GM19324 (cell line): ENCODE measurements at regions not wholly inside any gene's neighbourhood (a gene's known extent, or its start where the extent isn't known, plus 50 kb on each side); places are given as distances from the start of the nearest gene placed in this dataset.
"Not testable (repeated sequence)": the region's sequence is repeated elsewhere in the genome, so short reads cannot be mapped to it uniquely, and the experiment has no call there.

Source experiments
- ATAC-seq: cut with Tn5 transposase; IDR thresholded peaks from one replicate; pipeline ENCODE4 v1.9.1; 2021; ENCODE audit warnings: mild to moderate bottlenecking, moderate library complexity; ENCODE audit not compliant: unreplicated experiment, low FRiP score

GRCh38 chr12:69168828-69169227, 70.5 kb upstream of the CPSF6 start:
- ATAC-seq = no peak

DNA sequence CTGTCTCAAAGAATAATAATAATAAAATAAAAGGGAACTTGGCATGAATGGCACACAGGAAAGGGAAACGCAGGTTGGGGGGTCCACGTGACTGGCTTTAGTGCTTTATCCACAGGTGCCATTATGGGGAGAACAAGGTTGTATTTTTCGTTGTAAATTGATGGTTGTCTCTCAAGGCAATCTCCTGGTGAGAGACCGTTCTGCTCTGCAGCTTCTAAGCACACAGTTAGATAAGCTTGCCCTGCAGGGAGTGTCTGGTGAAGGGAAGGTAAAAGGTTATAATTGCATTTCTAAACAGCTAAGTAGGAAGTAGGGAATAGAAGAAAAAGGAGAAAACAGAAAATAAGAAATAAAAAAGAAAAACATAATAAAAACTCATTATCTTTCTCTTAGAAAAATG, 69.1 kb upstream of the CPSF6 start:
- ATAC-seq = no peak

DNA sequence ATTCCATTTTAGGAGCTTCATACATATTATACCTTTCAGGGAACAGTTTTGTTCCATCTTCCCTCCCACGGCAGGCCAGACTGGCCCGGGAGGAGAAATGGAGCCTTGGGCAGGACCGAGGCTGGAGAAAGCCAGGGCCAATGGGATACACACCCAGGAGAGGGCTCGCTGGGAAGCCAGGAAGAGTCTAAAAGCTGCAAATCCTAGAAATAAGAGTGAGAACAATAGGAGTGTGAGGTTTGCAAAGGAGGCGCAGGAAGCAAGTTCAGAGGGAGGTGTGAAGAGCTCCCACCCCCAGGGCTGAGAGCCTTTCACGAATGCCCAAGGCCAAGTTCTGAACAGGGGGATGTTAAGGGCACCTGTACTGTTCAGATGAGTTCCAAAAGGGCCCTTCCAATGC, 67.5 kb upstream of the CPSF6 start:
- ATAC-seq = no peak

DNA sequence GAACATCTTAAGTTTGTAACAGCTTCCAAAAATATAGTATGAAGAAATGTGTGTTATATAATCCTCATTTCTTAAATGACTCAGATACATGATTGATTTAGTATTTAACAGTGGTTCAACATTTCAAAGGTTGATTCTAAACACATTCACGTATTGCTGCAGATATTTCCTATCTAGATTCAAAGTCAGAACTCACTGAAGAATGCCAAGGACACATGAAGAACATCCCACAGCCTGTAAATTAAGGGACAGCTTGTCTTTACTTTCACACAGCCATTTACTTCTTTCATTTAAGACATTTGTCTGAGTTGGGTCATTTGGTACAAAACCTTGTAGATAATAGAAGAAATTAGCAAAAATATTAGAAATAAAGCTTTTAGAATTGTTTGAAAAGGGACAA, 66.9 kb upstream of the CPSF6 start:
- no peak for ATAC-seq

DNA sequence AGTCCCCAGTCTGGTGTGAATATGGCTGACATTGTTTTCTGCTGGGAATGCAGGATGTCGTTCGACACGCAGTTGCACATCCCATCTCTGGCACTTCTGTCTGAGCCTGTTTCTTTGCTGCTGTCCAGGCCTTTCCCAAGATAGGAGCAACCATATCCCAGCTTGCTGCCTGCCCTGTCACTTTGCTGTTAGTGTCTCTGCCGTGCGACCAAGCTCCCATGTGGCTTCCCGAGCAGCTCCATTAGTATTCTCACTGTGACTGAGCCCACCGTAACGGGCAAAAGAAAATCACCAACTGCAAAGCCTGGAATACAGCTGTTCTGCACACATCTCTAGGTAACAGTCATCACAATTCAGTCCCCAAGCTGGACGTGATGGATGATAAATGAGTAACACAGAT, 66.0 kb upstream of the CPSF6 start:
- ATAC-seq = no peak

DNA sequence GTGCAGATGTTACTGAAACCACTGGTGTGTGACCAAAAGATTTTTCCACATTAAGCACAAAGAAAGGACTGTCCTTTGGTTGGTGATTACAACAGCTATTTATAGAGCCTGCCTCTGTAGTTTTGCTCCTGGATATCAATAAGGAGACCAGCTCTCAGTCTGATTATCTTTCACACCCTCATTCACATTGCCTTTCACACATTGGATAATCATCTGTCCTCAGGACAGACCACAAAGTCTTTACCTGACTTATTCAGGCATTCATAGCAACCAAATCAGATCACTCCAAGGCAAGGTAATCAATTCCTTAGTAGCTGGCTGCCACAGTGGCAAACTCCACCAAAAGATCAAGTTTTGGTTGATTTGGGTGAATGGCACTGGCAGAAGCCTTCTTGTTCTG, 59.6 kb upstream of the CPSF6 start:
- ATAC-seq = no peak

DNA sequence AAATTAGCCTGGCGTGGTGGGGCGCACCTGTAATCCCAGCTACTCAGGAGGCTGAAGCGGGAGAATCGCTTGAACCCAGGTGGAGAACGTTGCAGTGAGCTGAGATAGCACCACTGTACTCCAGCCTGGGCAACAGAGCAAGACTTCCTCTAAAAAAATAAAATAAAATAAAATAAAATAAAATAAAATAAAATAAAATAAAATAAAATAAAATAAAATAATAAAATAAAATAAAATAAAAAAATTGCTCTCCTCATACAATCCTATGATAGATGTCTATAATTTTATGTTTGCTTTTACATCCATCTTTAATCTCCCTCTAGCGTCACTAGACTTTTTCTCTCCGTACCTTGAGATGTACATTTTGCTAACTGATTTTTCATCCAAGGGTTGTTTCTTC, 51.8 kb upstream of the CPSF6 start:
- not testable (repeated sequence) for ATAC-seq

DNA sequence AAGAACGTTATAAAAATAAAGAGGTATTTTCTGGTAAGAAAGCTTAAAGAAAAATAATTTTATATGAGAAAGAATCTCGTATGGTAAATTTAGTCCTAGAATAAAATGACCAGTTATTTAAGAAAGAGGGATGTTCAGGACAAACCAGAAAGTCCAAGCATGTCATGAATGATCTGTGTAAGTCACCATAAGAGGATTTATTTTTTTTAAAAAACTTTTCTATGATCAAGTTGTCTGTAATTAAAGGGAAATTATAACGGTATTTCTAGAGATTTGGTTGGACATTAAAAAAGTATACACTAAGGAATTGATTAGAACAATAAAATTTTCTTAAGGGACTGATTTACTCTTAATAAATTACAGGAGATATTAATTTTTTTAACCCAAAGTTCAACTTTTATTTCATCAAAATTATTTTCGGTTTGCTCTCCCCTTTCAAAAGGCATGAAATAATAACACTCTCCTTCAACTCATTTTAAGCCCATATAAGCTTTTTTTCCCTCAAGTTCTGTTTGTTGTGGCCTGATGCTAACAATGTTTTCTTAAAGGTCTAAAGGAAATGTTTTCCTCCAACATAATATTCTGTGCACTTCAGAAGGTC, 49.9 kb upstream of the CPSF6 start:
- ATAC-seq = no peak
